Stomach smooth muscle (tissue), 2 donors: ENCODE measurements at regions not wholly inside any gene's neighbourhood (a gene's known extent, or its start where the extent isn't known, plus 50 kb on each side); places are given as distances from the start of the nearest gene placed in this dataset.

Source experiments
- H3K27ac ChIP-seq: one replicate; pipeline ENCODE4 v1.7.0; 2013; ENCODE audit warnings: mild to moderate bottlenecking, low read length, inconsistent platforms
- H3K27me3 ChIP-seq, 2 donors: one replicate each; pipeline ENCODE4 v1.7.0; 2013; ENCODE audit warnings: low read length in 2 of 2; ENCODE audit not compliant: insufficient read depth in 2 of 2, control insufficient read depth in 1 of 2
- H3K36me3 ChIP-seq, 2 donors: one replicate each; pipeline ENCODE4 v1.7.0; 2013; ENCODE audit warnings: low read length in 2 of 2; ENCODE audit not compliant: control insufficient read depth in 2 of 2, insufficient read depth in 2 of 2
- H3K4me1 ChIP-seq: one replicate; pipeline ENCODE4 v1.7.0; 2013; ENCODE audit warnings: low read length; ENCODE audit not compliant: control insufficient read depth, insufficient read depth
- H3K4me3 ChIP-seq, 2 donors: one replicate each; pipeline ENCODE4 v1.7.0; 2013; ENCODE audit warnings: low read length in 2 of 2
- H3K9ac ChIP-seq, 2 donors: one replicate each; pipeline ENCODE4 v1.7.0; 2013; ENCODE audit warnings: low read length in 2 of 2, mild to moderate bottlenecking in 1 of 2
- H3K9me3 ChIP-seq, 2 donors: one replicate each; pipeline ENCODE4 v1.7.0; 2013; ENCODE audit warnings: low read length in 2 of 2; ENCODE audit not compliant: control insufficient read depth in 2 of 2
- donor health status: healthy.
- donor health status: Pancreatic carcinoma.

- peaks cover 0 to 2% of the 10 kb centered on the region in 2 donors for H3K27me3 ChIP-seq
- H3K27ac ChIP-seq = no peak overlapping the region
- no peaks in the 10 kb centered on the region for H3K9me3 ChIP-seq
- H3K4me3 ChIP-seq = no peak overlapping the region
- no peaks in the 10 kb centered on the region for H3K36me3 ChIP-seq
- no peak overlapping the region for H3K9ac ChIP-seq
- no peaks in the 10 kb centered on the region for H3K4me1 ChIP-seq
Observed at GRCh38 chr10:78910021-78910420, 158.7 kb upstream of the ZMIZ1 start.

DNA sequence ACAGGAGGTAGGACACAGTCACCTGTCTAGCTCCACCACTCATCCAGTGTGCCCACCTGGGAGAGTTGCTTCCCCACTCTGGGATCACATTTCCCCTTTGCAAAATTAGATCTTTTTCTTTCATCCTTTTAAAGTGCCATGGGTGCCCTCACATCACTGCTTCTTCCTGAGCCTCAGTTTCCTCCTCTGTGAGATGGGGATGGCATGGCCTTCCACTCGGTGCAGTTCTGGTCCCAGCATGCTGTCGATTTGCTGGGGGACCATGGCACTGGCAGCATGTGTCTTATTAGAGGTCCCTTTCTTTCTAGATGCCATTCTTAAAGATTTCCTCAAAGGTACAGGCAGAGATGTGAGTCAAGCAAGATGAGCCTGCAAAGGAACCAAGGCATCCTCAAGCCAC lies 158.3 kb upstream of the ZMIZ1 start:
- no peaks in the 10 kb centered on the region for H3K4me1 ChIP-seq
- peaks cover 0 to 2% of the 10 kb centered on the region in 2 donors for H3K27me3 ChIP-seq
- H3K27ac ChIP-seq = no peak overlapping the region
- H3K36me3 ChIP-seq = no peaks in the 10 kb centered on the region
- no peak overlapping the region for H3K9ac ChIP-seq
- no peak overlapping the region for H3K4me3 ChIP-seq
- H3K9me3 ChIP-seq = no peaks in the 10 kb centered on the region

DNA sequence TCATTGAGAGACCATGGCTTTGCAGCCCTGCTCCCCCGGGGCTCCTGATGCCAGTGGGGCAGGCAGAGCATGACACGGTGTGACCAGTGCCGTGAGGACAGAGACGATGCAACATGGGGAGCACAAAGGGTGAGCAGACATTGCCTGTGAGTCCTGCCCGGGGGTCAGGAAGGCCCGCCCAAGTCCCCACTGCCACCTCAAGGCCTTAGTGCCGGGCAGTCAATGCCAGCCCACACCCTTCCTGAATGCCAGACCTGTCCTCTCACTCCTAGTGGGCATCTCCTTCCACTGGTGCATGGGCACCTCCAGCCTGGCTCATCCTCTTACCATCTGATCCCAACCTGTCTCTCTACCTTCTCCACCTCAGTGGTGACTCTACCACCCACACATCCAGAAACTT lies 157.9 kb upstream of the ZMIZ1 start:
- Histone ChIP-seq H3K4me1 (no peaks in the 10 kb centered on the region), H3K4me3 (no peak overlapping the region), H3K9ac (no peak overlapping the region), H3K9me3 (no peaks in the 10 kb centered on the region), H3K27me3 (peaks cover 0 to 2% of the 10 kb centered on the region in 2 donors), H3K27ac (no peak overlapping the region), H3K36me3 (no peaks in the 10 kb centered on the region)

DNA sequence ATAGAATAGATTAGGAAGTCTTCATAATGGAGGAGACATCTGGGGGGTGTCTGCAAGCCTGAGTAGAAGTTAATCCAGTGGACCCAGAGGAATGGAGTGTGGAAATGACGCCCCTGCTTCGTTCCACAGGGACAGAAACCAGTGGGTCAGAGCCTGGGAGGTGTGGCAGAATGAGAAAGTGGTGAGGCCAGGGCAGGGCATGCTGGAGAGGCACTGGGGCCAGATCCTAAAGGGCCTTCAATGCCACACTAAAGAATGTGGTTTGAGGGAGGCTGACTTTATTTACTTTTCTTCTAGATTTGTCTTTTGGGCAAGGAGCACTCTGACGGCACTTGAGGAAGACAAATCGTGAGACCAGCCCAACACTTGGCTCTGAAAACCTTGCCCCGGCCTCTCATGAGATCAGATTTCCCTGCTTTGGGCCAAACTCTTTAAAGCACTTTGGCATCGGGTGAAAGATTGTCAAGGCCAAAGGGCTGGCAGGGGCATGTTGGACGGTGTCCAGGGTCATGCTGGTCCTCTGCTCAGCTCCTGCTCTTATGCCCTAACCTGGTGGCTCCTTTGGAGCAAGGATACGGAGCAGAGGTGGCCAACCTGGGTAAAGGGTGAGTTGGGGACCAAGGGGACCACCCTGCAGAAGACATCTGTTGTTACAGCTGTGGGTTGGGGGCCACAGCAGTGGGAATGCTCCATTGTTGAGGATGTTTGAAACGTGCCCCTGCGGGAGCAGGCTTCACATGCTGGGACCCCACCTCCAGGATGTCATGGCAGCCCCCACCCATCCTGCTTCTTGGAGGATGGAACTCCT lies 157.0 kb upstream of the ZMIZ1 start:
- H3K36me3 ChIP-seq = no peaks in the 10 kb centered on the region
- no peak overlapping the region for H3K4me3 ChIP-seq
- no peaks in the 10 kb centered on the region for H3K4me1 ChIP-seq
- no peak overlapping the region for H3K9ac ChIP-seq
- H3K27me3 ChIP-seq = peaks cover 0 to 2% of the 10 kb centered on the region in 2 donors
- no peak overlapping the region for H3K27ac ChIP-seq
- no peaks in the 10 kb centered on the region for H3K9me3 ChIP-seq

GRCh38 chr10:78912361-78913218 lies 156.2 kb upstream of the ZMIZ1 start:
- Histone ChIP-seq H3K27ac (no peak overlapping the region), H3K4me1 (no peaks in the 10 kb centered on the region), H3K9ac (no peak overlapping the region), H3K36me3 (no peaks in the 10 kb centered on the region), H3K27me3 (peaks cover 0 to 2% of the 10 kb centered on the region in 2 donors), H3K4me3 (no peak overlapping the region), H3K9me3 (no peaks in the 10 kb centered on the region)

DNA sequence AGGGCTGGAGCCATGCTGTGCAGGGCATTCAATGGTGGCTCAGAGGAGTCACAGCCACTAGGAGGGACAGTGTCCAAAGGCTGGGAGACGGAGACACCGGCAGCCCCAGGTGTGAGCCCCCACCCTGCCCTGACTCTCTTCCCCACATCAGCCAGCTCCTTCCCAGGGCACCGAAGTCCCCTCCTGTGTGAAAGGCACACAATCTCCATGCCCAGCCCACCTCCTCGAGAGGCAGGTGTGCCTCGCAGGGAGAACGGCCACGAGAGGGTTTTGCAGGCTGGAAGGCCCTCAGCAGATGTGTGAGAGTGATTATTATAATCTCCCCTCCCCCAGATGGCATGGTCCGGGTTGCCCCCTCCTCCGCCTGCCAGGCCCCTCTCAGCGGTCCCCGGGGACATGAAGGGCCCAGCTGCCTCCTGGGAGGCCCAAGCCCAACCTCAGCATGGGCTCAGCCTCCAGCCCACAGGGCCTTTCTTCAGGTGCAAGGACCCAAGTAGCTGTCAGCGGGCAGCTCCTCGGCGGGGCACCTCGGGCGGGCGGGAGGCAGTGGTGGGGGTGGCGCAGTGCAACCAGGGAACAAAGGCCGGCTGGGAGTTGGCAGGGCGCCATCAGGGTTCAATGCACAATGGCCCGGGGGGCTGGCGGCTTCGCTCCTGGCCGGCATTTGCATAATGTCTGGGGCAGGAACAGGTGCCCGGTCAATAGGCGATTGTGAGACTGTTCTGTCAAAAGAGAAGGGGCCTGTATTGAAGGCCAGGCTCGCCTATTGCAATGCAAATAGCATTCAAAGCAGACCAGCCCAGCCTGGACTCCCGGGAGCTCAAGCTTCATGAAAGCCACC lies 155.3 kb upstream of the ZMIZ1 start:
- Histone ChIP-seq H3K4me1 (no peaks in the 10 kb centered on the region), H3K9ac (no peak overlapping the region)

GRCh38 chr10:78914060-78914378 lies 154.7 kb upstream of the ZMIZ1 start:
- Histone ChIP-seq H3K9ac (no peak overlapping the region), H3K27me3 (peaks cover 0 to 2% of the 10 kb centered on the region in 2 donors), H3K36me3 (no peaks in the 10 kb centered on the region), H3K9me3 (no peaks in the 10 kb centered on the region), H3K27ac (no peak overlapping the region), H3K4me1 (no peaks in the 10 kb centered on the region), H3K4me3 (no peak overlapping the region)

More for the DNA sequence above, 155.3 kb upstream of the ZMIZ1 start:
- Histone ChIP-seq H3K36me3 (no peaks in the 10 kb centered on the region), H3K27ac (no peak overlapping the region), H3K4me3 (no peak overlapping the region), H3K9me3 (no peaks in the 10 kb centered on the region), H3K27me3 (peaks cover 0 to 2% of the 10 kb centered on the region in 2 donors)

DNA sequence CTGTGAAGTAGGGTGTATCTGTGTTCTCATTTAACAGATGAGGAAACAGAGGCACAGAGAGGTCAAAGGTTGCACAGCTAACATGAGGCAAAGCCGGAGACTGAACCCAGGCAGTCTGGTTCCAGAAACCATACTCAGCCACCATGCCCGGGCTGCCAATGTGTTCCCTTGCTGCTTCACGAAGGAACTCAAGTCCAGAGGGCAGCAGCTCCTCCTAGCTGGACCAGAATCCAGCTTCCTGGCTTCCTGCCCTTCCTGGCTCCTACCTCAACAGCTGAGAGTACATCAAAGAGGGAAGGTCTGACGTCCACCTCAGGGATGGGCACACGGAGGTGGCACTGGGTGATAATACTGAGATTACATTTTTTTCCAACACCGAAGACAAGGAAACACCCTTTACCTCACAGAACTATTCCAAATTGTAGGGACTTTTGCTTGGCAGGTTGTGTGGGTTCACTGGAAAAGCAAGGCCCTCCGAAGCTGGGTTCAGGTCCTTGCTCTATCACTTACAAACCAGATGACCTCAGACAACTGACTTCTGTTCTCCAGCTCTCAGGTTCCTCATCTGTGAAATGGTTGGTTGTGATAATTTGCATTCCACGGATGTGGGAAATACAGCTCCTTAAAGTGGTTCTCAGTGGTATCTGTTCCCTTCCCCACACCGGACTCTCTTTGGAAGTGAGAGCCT lies 154.1 kb upstream of the ZMIZ1 start:
- no peak overlapping the region for H3K9ac ChIP-seq
- H3K9me3 ChIP-seq = no peaks in the 10 kb centered on the region
- H3K27ac ChIP-seq = no peak overlapping the region
- no peaks in the 10 kb centered on the region for H3K36me3 ChIP-seq
- H3K4me3 ChIP-seq = no peak overlapping the region
- no peaks in the 10 kb centered on the region for H3K4me1 ChIP-seq
- no peaks in the 10 kb centered on the region for H3K27me3 ChIP-seq

- H3K36me3 ChIP-seq = no peaks in the 10 kb centered on the region
- H3K27ac ChIP-seq = no peak overlapping the region
- no peaks in the 10 kb centered on the region for H3K4me1 ChIP-seq
- H3K9ac ChIP-seq = no peak overlapping the region
- no peak overlapping the region for H3K4me3 ChIP-seq
- H3K9me3 ChIP-seq = no peaks in the 10 kb centered on the region
- no peaks in the 10 kb centered on the region for H3K27me3 ChIP-seq
Observed at GRCh38 chr10:78915190-78915518, 153.6 kb upstream of the ZMIZ1 start.

DNA sequence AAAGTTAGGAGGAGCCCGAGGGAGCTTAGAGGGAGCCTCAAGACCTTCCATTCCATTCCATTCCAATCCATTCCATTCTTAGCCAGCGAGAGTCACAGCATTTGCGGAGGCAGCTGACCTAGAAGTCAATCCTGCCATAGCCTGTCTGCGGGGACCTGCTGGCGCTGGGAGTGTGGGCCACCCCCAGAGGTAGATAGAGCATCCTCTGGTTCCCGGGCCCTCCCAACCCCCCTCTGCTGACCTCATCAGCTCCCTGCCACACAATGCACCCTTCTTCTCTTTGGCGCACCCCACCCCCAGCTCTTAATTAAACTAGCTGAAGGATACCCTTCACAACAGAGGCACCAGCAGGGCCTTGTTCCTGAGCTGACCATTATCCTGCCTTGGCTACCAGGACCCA lies 152.5 kb upstream of the ZMIZ1 start:
- no peak overlapping the region for H3K9ac ChIP-seq
- no peaks in the 10 kb centered on the region for H3K9me3 ChIP-seq
- no peaks in the 10 kb centered on the region for H3K36me3 ChIP-seq
- H3K4me3 ChIP-seq = no peak overlapping the region
- H3K27ac ChIP-seq = no peak overlapping the region
- H3K27me3 ChIP-seq = no peaks in the 10 kb centered on the region
- H3K4me1 ChIP-seq = no peaks in the 10 kb centered on the region
